GM21737 (cell line): ENCODE measurements at regions not wholly inside any gene's neighbourhood (a gene's known extent, or its start where the extent isn't known, plus 50 kb on each side); places are given as distances from the start of the nearest gene placed in this dataset.
A peak's percentile ranks its signal among the peaks of the same experiment; 100 is the strongest.
"Not testable (repeated sequence)": the region's sequence is repeated elsewhere in the genome, so short reads cannot be mapped to it uniquely, and the experiment has no call there.

Experiments used
- ATAC-seq: cut with Tn5 transposase; IDR thresholded peaks from one replicate; pipeline ENCODE4 v1.9.1; 2021; ENCODE audit warnings: mild to moderate bottlenecking, moderate library complexity; ENCODE audit not compliant: unreplicated experiment

GRCh38 chr18:67455890-67456501, 60.5 kb downstream of the DSEL start:
- no peak for ATAC-seq

- ATAC-seq, result no peak
These were observed 62.6 kb downstream of the DSEL start for GRCh38 chr18:67453901-67454300.

- no peak for ATAC-seq
These were observed 64.6 kb downstream of the DSEL start for GRCh38 chr18:67451960-67452359.

GRCh38 chr18:67451101-67451500, 65.4 kb downstream of the DSEL start:
- ATAC-seq, result not testable (repeated sequence)

- ATAC-seq, result no peak
These were observed 82.5 kb downstream of the DSEL start for GRCh38 chr18:67433971-67434370.

GRCh38 chr18:67432806-67433205, 83.7 kb downstream of the DSEL start:
- ATAC-seq, result no peak

GRCh38 chr18:67428805-67429204, 87.7 kb downstream of the DSEL start:
- ATAC-seq, result no peak

- no peak for ATAC-seq
These were observed 88.4 kb downstream of the DSEL start for GRCh38 chr18:67428158-67428557.

- no peak for ATAC-seq
These were observed 90.0 kb downstream of the DSEL start for GRCh38 chr18:67426486-67426885.

GRCh38 chr18:67425672-67426071, 90.8 kb downstream of the DSEL start:
- no peak for ATAC-seq

GRCh38 chr18:67421651-67422050, 94.9 kb downstream of the DSEL start:
- ATAC-seq, result no peak

GRCh38 chr18:67417864-67418523, 98.5 kb downstream of the DSEL start:
- ATAC-seq, result peak; percentile 96

GRCh38 chr18:67411116-67411515, 105.4 kb downstream of the DSEL start:
- ATAC-seq, result no peak

GRCh38 chr18:67410075-67411070, 106.1 kb downstream of the DSEL start:
- no peak for ATAC-seq

GRCh38 chr18:67408240-67408639, 108.3 kb downstream of the DSEL start:
- ATAC-seq, result no peak

- ATAC-seq, result no peak
These were observed 109.8 kb downstream of the DSEL start for GRCh38 chr18:67406714-67407113.

GRCh38 chr18:67402543-67402942, 114.0 kb downstream of the DSEL start:
- ATAC-seq, result no peak

GRCh38 chr18:67400502-67401117, 115.9 kb downstream of the DSEL start:
- ATAC-seq, result no peak

- no peak for ATAC-seq
These were observed 130.5 kb downstream of the DSEL start for GRCh38 chr18:67386032-67386431.

- ATAC-seq, result no peak
These were observed 131.1 kb downstream of the DSEL start for GRCh38 chr18:67385455-67385854.

GRCh38 chr18:67384057-67384456, 132.5 kb downstream of the DSEL start:
- not testable (repeated sequence) for ATAC-seq
